ENCODE measurements at regions not wholly inside any gene's neighbourhood (a gene's known extent, or its start where the extent isn't known, plus 50 kb on each side); places are given as distances from the start of the nearest gene placed in this dataset.

DNA sequence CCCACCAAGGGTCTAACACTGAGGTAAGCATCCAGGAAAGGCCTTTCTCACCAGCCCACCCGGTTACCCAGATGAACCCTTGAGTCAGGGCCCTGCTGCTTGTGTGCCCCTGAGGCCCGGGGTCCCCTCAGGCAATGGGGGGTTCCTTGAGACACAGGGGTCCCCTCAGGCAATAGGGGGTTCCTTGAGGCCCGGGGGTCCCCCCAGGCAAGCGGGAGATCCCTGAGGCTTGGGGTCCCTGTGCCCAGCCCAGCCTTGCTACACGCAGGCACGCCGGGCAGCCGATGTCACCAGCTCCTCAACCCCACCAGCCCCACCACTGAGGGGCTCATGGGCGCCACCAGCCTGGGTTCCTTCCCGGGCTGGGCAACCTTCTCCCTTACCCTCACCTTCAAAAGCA lies 247.2 kb downstream of the TTLL2 start:
- H3K4me3 ChIP-seq, result no peak overlapping the region
- peaks cover 65% of the 10 kb centered on the region for H3K27me3 ChIP-seq (ENCODE audit: insufficient read depth, low read depth)
- no peaks in the 10 kb centered on the region for H3F3A ChIP-seq (ENCODE audit: insufficient read depth, low read depth)
- POLR2A ChIA-PET (ENCODE audit: unreplicated experiment), result no interaction called here
- no peak overlapping the region for H2AFZ ChIP-seq
- no peak for DNase-seq
- H3K9me2 ChIP-seq (ENCODE audit: insufficient read depth), result no peaks in the 10 kb centered on the region
- H3K4me1 ChIP-seq (replicated peaks; ENCODE audit: insufficient read depth), result no peaks in the 10 kb centered on the region
- TF ChIP-seq EZH2 (IDR thresholded peaks at IDR 0.05; ENCODE audit: low read depth), result no peak
- TF ChIP-seq, protein P1, sequence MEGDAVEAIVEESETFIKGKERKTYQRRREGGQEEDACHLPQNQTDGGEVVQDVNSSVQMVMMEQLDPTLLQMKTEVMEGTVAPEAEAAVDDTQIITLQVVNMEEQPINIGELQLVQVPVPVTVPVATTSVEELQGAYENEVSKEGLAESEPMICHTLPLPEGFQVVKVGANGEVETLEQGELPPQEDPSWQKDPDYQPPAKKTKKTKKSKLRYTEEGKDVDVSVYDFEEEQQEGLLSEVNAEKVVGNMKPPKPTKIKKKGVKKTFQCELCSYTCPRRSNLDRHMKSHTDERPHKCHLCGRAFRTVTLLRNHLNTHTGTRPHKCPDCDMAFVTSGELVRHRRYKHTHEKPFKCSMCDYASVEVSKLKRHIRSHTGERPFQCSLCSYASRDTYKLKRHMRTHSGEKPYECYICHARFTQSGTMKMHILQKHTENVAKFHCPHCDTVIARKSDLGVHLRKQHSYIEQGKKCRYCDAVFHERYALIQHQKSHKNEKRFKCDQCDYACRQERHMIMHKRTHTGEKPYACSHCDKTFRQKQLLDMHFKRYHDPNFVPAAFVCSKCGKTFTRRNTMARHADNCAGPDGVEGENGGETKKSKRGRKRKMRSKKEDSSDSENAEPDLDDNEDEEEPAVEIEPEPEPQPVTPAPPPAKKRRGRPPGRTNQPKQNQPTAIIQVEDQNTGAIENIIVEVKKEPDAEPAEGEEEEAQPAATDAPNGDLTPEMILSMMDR (conservative IDR thresholded peaks at IDR 0.05), result no peak
- CTCF ChIA-PET, result no interaction called here
- H4K20me1 ChIP-seq (ENCODE audit: insufficient read depth), result no peaks in the 10 kb centered on the region
- BruUV-seq (replicated peaks), result no TSS peak
- intact Hi-C loops (cut with micrococcal nuclease; ENCODE audit: unreplicated experiment), result no loop called here
- no peaks in the 10 kb centered on the region for H3K9me3 ChIP-seq (ENCODE audit: insufficient read depth, low read depth)
- H3K36me3 ChIP-seq (ENCODE audit: low read depth), result no peaks in the 10 kb centered on the region
- no peak overlapping the region for H3K27ac ChIP-seq
- no peak overlapping the region for H3K4me2 ChIP-seq
- no peaks in the 10 kb centered on the region for H3K79me2 ChIP-seq (ENCODE audit: low read depth)

DNA sequence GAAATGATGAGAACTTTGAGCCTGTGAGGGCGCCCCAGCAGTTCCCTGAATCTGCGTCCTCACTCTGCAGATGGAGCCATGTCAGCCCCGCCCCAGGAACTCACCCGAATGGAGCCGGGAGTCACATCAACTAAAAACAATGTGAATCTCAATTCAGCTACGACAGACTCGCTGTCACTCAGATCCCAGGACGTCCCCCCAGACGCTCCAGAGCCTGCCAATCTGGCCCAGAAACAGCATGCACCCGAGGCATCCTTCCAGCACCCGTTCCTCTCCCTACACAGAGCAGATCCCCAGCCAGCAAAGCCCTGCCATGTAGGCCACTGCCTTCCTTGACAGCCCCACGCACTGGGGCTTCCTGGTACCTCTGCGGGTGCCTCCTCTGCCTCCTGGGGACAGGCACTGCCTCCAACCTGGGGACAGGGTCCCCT lies 248.0 kb downstream of the TTLL2 start:
- Histone ChIP-seq H3K4me2 (no peak overlapping the region), H3K4me1 (replicated peaks; ENCODE audit: insufficient read depth) (no peaks in the 10 kb centered on the region), H4K20me1 (ENCODE audit: insufficient read depth) (no peaks in the 10 kb centered on the region), H3K9me2 (ENCODE audit: insufficient read depth) (no peaks in the 10 kb centered on the region), H3K4me3 (no peak overlapping the region), H3F3A (ENCODE audit: insufficient read depth, low read depth) (no peaks in the 10 kb centered on the region), H3K9me3 (ENCODE audit: insufficient read depth, low read depth) (no peaks in the 10 kb centered on the region), H2AFZ (no peak overlapping the region), H3K79me2 (ENCODE audit: low read depth) (no peaks in the 10 kb centered on the region), H3K36me3 (ENCODE audit: low read depth) (no peaks in the 10 kb centered on the region), H3K27ac (no peak overlapping the region), H3K27me3 (ENCODE audit: insufficient read depth, low read depth) (peaks cover 67% of the 10 kb centered on the region)
- BruUV-seq (replicated peaks), result no TSS peak
- no peak for TF ChIP-seq EZH2 (IDR thresholded peaks at IDR 0.05; ENCODE audit: low read depth)
- TF ChIP-seq, protein P1 (conservative IDR thresholded peaks at IDR 0.05), result no peak
- CTCF ChIA-PET, result no interaction called here
- no peak for DNase-seq
- POLR2A ChIA-PET (ENCODE audit: unreplicated experiment), result no interaction called here
- intact Hi-C loops (cut with micrococcal nuclease; ENCODE audit: unreplicated experiment), result no loop called here

DNA sequence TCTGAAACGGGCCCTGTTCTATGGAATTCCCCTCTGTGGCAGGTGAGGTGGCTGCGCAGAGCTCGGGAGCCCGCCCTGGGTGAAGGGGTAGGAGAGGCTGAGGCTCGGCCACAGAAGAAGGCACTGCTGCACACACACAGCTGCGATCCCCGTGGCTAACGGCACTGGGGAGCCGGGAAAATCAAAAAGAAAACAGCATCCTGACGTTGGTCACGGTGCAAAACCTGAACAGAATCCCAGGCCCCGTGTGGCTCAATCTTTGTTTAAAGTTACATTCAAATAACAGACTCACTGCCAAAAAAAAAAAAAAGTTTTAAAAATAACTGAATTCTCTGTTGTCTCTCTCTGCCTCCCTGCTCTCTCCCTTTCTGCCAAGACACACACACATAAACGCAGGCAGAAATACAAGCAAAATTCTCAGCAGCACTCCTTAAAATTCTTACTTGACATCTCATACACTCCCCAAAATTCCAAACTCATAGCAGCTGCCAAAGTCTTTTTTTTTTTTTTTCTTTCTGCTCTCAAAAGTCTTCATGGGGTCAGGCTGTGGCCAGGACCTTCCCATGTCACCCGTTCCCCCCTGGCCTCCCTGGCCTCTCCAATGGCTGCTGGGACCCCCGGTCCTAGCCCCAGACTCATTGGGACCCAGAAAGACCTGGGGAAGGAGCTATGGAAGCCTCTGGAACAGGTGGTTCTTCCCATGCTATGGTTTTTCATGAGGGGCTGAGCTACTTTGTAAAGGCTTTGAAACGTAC lies 248.8 kb downstream of the TTLL2 start:
- POLR2A ChIA-PET (ENCODE audit: unreplicated experiment), result no interaction called here
- intact Hi-C loops (cut with micrococcal nuclease; ENCODE audit: unreplicated experiment), result no loop called here
- H3K27ac ChIP-seq, result no peak overlapping the region

More for the DNA sequence above, 248.8 kb downstream of the TTLL2 start:
- H2AFZ ChIP-seq, result no peak overlapping the region
- no TSS peak for BruUV-seq (replicated peaks)
- no peaks in the 10 kb centered on the region for H3K9me3 ChIP-seq (ENCODE audit: insufficient read depth, low read depth)
- H3K4me3 ChIP-seq, result no peak overlapping the region
- H3K4me2 ChIP-seq, result no peak overlapping the region
- DNase-seq, result no peak
- H3F3A ChIP-seq (ENCODE audit: insufficient read depth, low read depth), result no peaks in the 10 kb centered on the region
- CTCF ChIA-PET, result no interaction called here
- no peaks in the 10 kb centered on the region for H3K36me3 ChIP-seq (ENCODE audit: low read depth)
- no peaks in the 10 kb centered on the region for H3K79me2 ChIP-seq (ENCODE audit: low read depth)
- no peaks in the 10 kb centered on the region for H3K9me2 ChIP-seq (ENCODE audit: insufficient read depth)
- H3K27me3 ChIP-seq (ENCODE audit: insufficient read depth, low read depth), result peaks cover 72% of the 10 kb centered on the region
- TF ChIP-seq, protein P1 (conservative IDR thresholded peaks at IDR 0.05), result no peak
- no peak for TF ChIP-seq EZH2 (IDR thresholded peaks at IDR 0.05; ENCODE audit: low read depth)
- no peaks in the 10 kb centered on the region for H3K4me1 ChIP-seq (replicated peaks; ENCODE audit: insufficient read depth)
- no peaks in the 10 kb centered on the region for H4K20me1 ChIP-seq (ENCODE audit: insufficient read depth)

All from PC-9 (cell line).